IMR-90 (cell line): ENCODE measurements at regions not wholly inside any gene's neighbourhood (a gene's known extent, or its start where the extent isn't known, plus 50 kb on each side); places are given as distances from the start of the nearest gene placed in this dataset.

Source experiments
- ATAC-seq: fragments of 200-7000 bp; cut with Tn5 transposase; 2 replicates; pipeline ENCODE4 v1.9.1; 2020; ENCODE audit warnings: low read depth, mild to moderate bottlenecking, moderate library complexity
- BruUV-seq: library from RNA; stranded (reverse); fragments of 400-500 nt; replicated peaks from 2 replicates; lab custom pipeline; 2021; lab: Mats Ljungman, UMichigan
- CTCF ChIA-PET: fragments of 300-600 bp; formaldehyde crosslinking; extraction: SDS; loops from one replicate; lab custom pipeline; 2021; ENCODE audit warnings: antibody characterized with exemption; lab: Yijun Ruan, JAX
- POLR2A ChIA-PET: fragments of 300-600 bp; sonication (Branson Sonifier 250); formaldehyde crosslinking; loops from one replicate; lab custom pipeline; 2022; ENCODE audit warnings: antibody characterized with exemption; ENCODE audit not compliant: unreplicated experiment; lab: Charles Lee
- DNase-seq: peaks from one replicate; pipeline ENCODE4 v3.0.0; 2013
- H2AFZ ChIP-seq: replicated peaks from 2 replicates; pipeline ENCODE3; 2013; ENCODE audit warnings: low read length, mild to moderate bottlenecking; ENCODE audit not compliant: poor library complexity
- H2AK5ac ChIP-seq: 2 replicates; pipeline ENCODE4 v1.6.1; 2013; ENCODE audit warnings: low read depth, low read length, inconsistent platforms
- H2AK9ac ChIP-seq: replicated peaks from 2 replicates; pipeline ENCODE3; 2013; ENCODE audit warnings: mild to moderate bottlenecking, low read depth, low read length, moderate library complexity; ENCODE audit not compliant: poor library complexity
- H2BK120ac ChIP-seq: 2 replicates; pipeline ENCODE4 v1.6.1; 2013; ENCODE audit warnings: low read depth, low read length, inconsistent platforms
- H2BK15ac ChIP-seq: 3 replicates; pipeline ENCODE4 v1.6.1; 2013; ENCODE audit warnings: low read depth, low read length, inconsistent platforms
- H2BK20ac ChIP-seq: 2 replicates; pipeline ENCODE4 v1.6.1; 2013; ENCODE audit warnings: low read depth, mild to moderate bottlenecking, inconsistent platforms, low read length, moderate library complexity
- H2BK5ac ChIP-seq: 2 replicates; pipeline ENCODE4 v1.6.1; 2013; ENCODE audit warnings: mild to moderate bottlenecking, low read depth, low read length, inconsistent platforms; ENCODE audit not compliant: poor library complexity, severe bottlenecking
- H3K14ac ChIP-seq: replicated peaks from 2 replicates; pipeline ENCODE4 v1.6.1; 2013; ENCODE audit warnings: low read depth, low read length, inconsistent platforms
- H3K18ac ChIP-seq: 2 replicates; pipeline ENCODE4 v1.6.1; 2013; ENCODE audit warnings: low read depth, low read length, control low read depth
- H3K23ac ChIP-seq: 2 replicates; pipeline ENCODE4 v1.6.1; 2013; ENCODE audit warnings: low read depth, low read length, inconsistent platforms
- H3K27ac ChIP-seq: 2 replicates; pipeline ENCODE4 v1.5.1; 2013; ENCODE audit warnings: mild to moderate bottlenecking, control low read depth, low read length; ENCODE audit not compliant: insufficient read depth
- H3K27me3 ChIP-seq: 2 replicates; pipeline ENCODE4 v1.6.1; 2013; ENCODE audit warnings: low read length; ENCODE audit not compliant: control insufficient read depth, insufficient read depth
- H3K36me3 ChIP-seq: 2 replicates; pipeline ENCODE4 v1.6.1; 2013; ENCODE audit warnings: low read length, mixed read lengths; ENCODE audit not compliant: control insufficient read depth, insufficient read depth
- H3K4ac ChIP-seq: 2 replicates; pipeline ENCODE4 v1.6.1; 2013; ENCODE audit warnings: low read depth, low read length, inconsistent platforms
- H3K4me1 ChIP-seq: 2 replicates; pipeline ENCODE4 v1.6.1; 2013; ENCODE audit warnings: low read length, mixed read lengths; ENCODE audit not compliant: control insufficient read depth, insufficient read depth
- H3K4me2 ChIP-seq: 2 replicates; pipeline ENCODE4 v1.6.1; 2013; ENCODE audit warnings: low read depth, mild to moderate bottlenecking, control low read depth, low read length, moderate library complexity
- H3K4me3 ChIP-seq: 2 replicates; pipeline ENCODE4 v1.5.1; 2013; ENCODE audit warnings: low read depth, mild to moderate bottlenecking, control low read depth, low read length, moderate library complexity; ENCODE audit not compliant: insufficient read depth
- H3K56ac ChIP-seq: 2 replicates; pipeline ENCODE4 v1.6.1; 2013; ENCODE audit warnings: low read length, inconsistent platforms; ENCODE audit not compliant: insufficient read depth; ENCODE audit errors: extremely low read depth
- H3K79me1 ChIP-seq, 2 experiments: 2 replicates each; pipeline ENCODE4 v1.6.1; 2013; ENCODE audit warnings: low read length in 2 of 2, inconsistent platforms in 1 of 2, low read depth in 1 of 2
- H3K9ac ChIP-seq: 2 replicates; pipeline ENCODE4 v1.6.1; 2013; ENCODE audit warnings: low read depth, low read length, control low read depth
- H3K9me1 ChIP-seq: 2 replicates; pipeline ENCODE4 v1.6.1; 2013; ENCODE audit warnings: low read length, inconsistent platforms; ENCODE audit not compliant: insufficient read depth
- H3K9me3 ChIP-seq: 2 replicates; pipeline ENCODE4 v1.6.1; 2013; ENCODE audit warnings: low read length; ENCODE audit not compliant: control insufficient read depth, insufficient read depth
- H4K20me1 ChIP-seq: 2 replicates; pipeline ENCODE4 v1.6.1; 2013; ENCODE audit warnings: low read length, inconsistent platforms; ENCODE audit not compliant: insufficient read depth
- H4K5ac ChIP-seq: 2 replicates; pipeline ENCODE4 v1.6.1; 2013; ENCODE audit warnings: mild to moderate bottlenecking, low read depth, low read length, control low read depth
- H4K8ac ChIP-seq, 2 experiments: 2 replicates each; pipeline ENCODE4 v1.6.1; 2013; ENCODE audit warnings: low read depth in 2 of 2, low read length in 2 of 2, control low read depth in 1 of 2, inconsistent platforms in 1 of 2
- H4K91ac ChIP-seq: 2 replicates; pipeline ENCODE4 v1.6.1; 2013; ENCODE audit warnings: low read depth, low read length, inconsistent platforms; ENCODE audit not compliant: insufficient read depth
- CEBPB ChIP-seq: IDR thresholded peaks from 2 replicates; pipeline ENCODE4 v1.6.1; 2012; ENCODE audit warnings: low read depth, low read length, improper control_type of control experiment
- FOS ChIP-seq: fragments of 150-350 bp; IDR thresholded peaks from 2 replicates; pipeline ENCODE4 v1.6.1; 2016; ENCODE audit warnings: low read depth, low read length
- MAFK ChIP-seq: IDR thresholded peaks from 2 replicates; pipeline ENCODE4 v1.6.1; 2012; ENCODE audit warnings: low read depth, low read length, improper control_type of control experiment
- MAZ ChIP-seq: IDR thresholded peaks from 2 replicates; pipeline ENCODE4 v1.6.1; 2012; ENCODE audit warnings: low read depth, mild to moderate bottlenecking, low read length, improper control_type of control experiment, moderate library complexity, borderline replicate concordance
- NFE2L2 ChIP-seq: fragments of 150-350 bp; IDR thresholded peaks from 2 replicates; pipeline ENCODE4 v1.6.1; 2016; ENCODE audit warnings: low read depth, mild to moderate bottlenecking, low read length
- POLR2A ChIP-seq: IDR thresholded peaks from 2 replicates; pipeline ENCODE4 v1.6.1; 2012; ENCODE audit warnings: mild to moderate bottlenecking, low read depth, low read length
- RAD21 ChIP-seq: IDR thresholded peaks from 2 replicates; pipeline ENCODE4 v1.6.1; 2012; ENCODE audit warnings: low read length, improper control_type of control experiment
- RCOR1 ChIP-seq: IDR thresholded peaks from 2 replicates; pipeline ENCODE4 v1.6.1; 2012; ENCODE audit warnings: mild to moderate bottlenecking, low read length, improper control_type of control experiment; ENCODE audit not compliant: insufficient replicate concordance
- RFX5 ChIP-seq: IDR thresholded peaks from 2 replicates; pipeline ENCODE4 v1.8.0; 2012; ENCODE audit warnings: low read depth, mild to moderate bottlenecking, low read length, moderate library complexity
- WGBS, 2 experiments: methylation state at CpG; one replicate each; pipeline versions ENCODE4 v1.1.5 to v1.1.7; 2013; ENCODE audit warnings: missing lambda C conversion rate in 2 of 2; ENCODE audit not compliant: insufficient read length in 1 of 2; ENCODE audit errors: extremely low coverage in 2 of 2; 5-methylcytosine and 5-hydroxymethylcytosine counted together
- dilution Hi-C: fragments of 300-500 bp; cut with HindIII; formaldehyde crosslinking; loops from one replicate; pipeline ENCODE4 v1.14.3; 2018; ENCODE audit warnings: low sequenced_read_pairs; ENCODE audit not compliant: unreplicated experiment
- in situ Hi-C: fragments of 300-500 bp; cut with MboI; formaldehyde crosslinking; loops from 3 replicates; pipeline ENCODE4 v1.14.3; 2019; ENCODE audit warnings: low sequenced_read_pairs, inconsistent platforms, mixed read lengths
- intact Hi-C: fragments of 100-400 bp; cut with micrococcal nuclease; formaldehyde crosslinking; loops from 2 replicates; pipeline ENCODE4 v1.10.0; 2022

DNA sequence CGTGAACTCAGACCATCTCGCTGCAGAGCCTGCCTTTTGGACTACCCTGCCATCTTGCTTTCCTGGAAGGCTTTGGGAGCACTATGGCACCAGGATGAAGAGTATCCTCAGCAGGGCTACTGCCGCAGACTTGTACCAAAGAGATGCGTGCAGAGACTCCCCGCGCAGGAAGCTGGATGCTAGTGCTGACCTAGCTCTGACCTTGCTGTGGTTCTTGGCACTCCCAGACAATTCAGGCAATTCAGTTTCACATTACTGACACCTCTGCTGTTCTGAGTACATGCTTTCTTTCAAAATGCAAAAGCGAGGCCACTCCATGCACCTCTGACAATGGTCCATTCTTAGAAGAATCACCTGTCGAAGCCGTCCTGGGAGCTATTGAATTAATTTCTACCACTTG, 251.5 kb upstream of the MEX3C start:
- BruUV-seq, result no TSS peak
- H3K4me3 ChIP-seq, result no peak overlapping the region
- no peaks in the 10 kb centered on the region for H3K9me1 ChIP-seq
- no peaks in the 10 kb centered on the region for H3K79me1 ChIP-seq
- CTCF ChIA-PET, result no interaction called here
- H4K91ac ChIP-seq, result no peak overlapping the region
- no peak overlapping the region for H3K9ac ChIP-seq
- no peak overlapping the region for H2AK9ac ChIP-seq
- ATAC-seq (no peak), DNase-seq (no peak)
- H3K36me3 ChIP-seq, result no peaks in the 10 kb centered on the region
- H4K5ac ChIP-seq, result no peak overlapping the region
- in situ Hi-C loops, result no loop called here
- no peak overlapping the region for H2AK5ac ChIP-seq
- H2AFZ ChIP-seq, result no peak overlapping the region
- H3K4ac ChIP-seq, result no peak overlapping the region
- no peaks in the 10 kb centered on the region for H4K20me1 ChIP-seq
- no peak overlapping the region for H2BK120ac ChIP-seq
- H2BK5ac ChIP-seq, result no peak overlapping the region
- H2BK15ac ChIP-seq, result no peak overlapping the region
- 38% methylated on average over 4 of the region's 9 CpGs; no CpG with 5 or more reads in 1 of the 2 experiments for WGBS, 2 experiments
- POLR2A ChIA-PET, result no interaction called here
- no peak overlapping the region for H4K8ac ChIP-seq
- dilution Hi-C loops, result no loop called here
- no peak overlapping the region for H3K27ac ChIP-seq
- H3K27me3 ChIP-seq, result no peaks in the 10 kb centered on the region
- H2BK20ac ChIP-seq, result no peak overlapping the region
- peaks cover 16% of the 10 kb centered on the region for H3K9me3 ChIP-seq
- H3K18ac ChIP-seq, result no peak overlapping the region
- H3K4me1 ChIP-seq, result no peaks in the 10 kb centered on the region
- no peak overlapping the region for H3K23ac ChIP-seq
- no peak overlapping the region for H3K56ac ChIP-seq
- intact Hi-C loops, result no loop called here
- no peak overlapping the region for H3K4me2 ChIP-seq
- no peak overlapping the region for H3K14ac ChIP-seq
- TF ChIP-seq CEBPB (no peak), FOS (no peak), POLR2A (no peak), RCOR1 (no peak), MAZ (no peak), RAD21 (no peak), MAFK (no peak), NFE2L2 (no peak), RFX5 (no peak)
